HUES48 (cell line): ENCODE measurements at regions not wholly inside any gene's neighbourhood (a gene's known extent, or its start where the extent isn't known, plus 50 kb on each side); places are given as distances from the start of the nearest gene placed in this dataset.
"Not testable (repeated sequence)": the region's sequence is repeated elsewhere in the genome, so short reads cannot be mapped to it uniquely, and the experiment has no call there.

Source experiments
- H3K27ac ChIP-seq: one replicate; pipeline ENCODE4 v1.7.0; 2013; ENCODE audit warnings: low read depth, low read length, inconsistent platforms
- H3K27me3 ChIP-seq: 2 replicates; pipeline ENCODE4 v1.6.1; 2013; ENCODE audit warnings: mild to moderate bottlenecking, low read length; ENCODE audit not compliant: control insufficient read depth, insufficient read depth
- H3K36me3 ChIP-seq: 2 replicates; pipeline ENCODE4 v1.6.1; 2013; ENCODE audit warnings: low read length; ENCODE audit not compliant: control insufficient read depth, insufficient read depth
- H3K4me1 ChIP-seq: 2 replicates; pipeline ENCODE4 v1.6.1; 2013; ENCODE audit warnings: mild to moderate bottlenecking, low read length; ENCODE audit not compliant: control insufficient read depth, insufficient read depth
- H3K4me3 ChIP-seq: 2 replicates; pipeline ENCODE4 v1.5.1; 2013; ENCODE audit warnings: mild to moderate bottlenecking, low read depth, low read length
- H3K9ac ChIP-seq: 2 replicates; pipeline ENCODE4 v1.6.1; 2013; ENCODE audit warnings: mild to moderate bottlenecking, low read depth, low read length, moderate library complexity
- H3K9me3 ChIP-seq: 2 replicates; pipeline ENCODE4 v1.6.1; 2013; ENCODE audit warnings: low read length; ENCODE audit not compliant: control insufficient read depth, insufficient read depth

DNA sequence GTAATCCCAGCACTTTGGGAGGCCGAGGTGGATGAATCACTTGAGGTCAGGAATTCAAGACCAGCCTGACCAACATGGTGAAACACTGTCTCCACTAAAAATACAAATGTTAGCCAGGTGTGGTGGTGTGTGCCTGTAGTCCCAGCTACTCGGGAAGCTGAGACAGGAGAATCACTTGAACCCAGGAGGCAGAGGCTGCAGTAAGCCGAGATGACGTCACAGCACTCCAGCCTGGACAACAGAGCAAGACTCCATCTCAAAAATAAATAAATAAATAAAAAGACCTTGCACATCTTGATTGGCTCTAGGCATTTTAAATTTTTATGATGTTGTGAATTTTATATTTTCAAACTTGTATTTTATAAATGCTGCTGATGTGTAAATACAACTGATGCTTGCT lies 141.7 kb downstream of the ARRDC3 start:
- not testable (repeated sequence) for H3K9ac ChIP-seq, H3K27ac ChIP-seq, H3K4me3 ChIP-seq, H3K4me1 ChIP-seq, H3K9me3 ChIP-seq, H3K27me3 ChIP-seq, H3K36me3 ChIP-seq

DNA sequence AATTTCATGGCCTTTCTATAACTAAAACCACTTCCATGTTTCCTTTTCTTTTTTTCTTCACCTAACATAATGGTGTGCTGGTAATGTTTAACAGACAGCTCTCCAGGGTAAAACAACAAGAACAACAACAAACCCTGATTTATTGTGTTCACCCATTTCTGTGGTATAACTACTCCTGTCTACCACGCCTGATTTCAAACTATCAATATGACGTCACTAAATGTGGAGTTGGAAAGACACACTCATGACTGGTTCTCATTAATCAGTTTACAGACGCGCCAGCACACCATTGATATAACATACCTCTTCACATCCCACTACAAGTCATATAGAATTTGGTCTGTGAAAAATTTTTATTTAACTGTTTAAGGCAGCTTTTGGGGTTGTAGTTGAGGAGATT lies 142.9 kb downstream of the ARRDC3 start:
- H3K36me3 ChIP-seq: no peaks in the 10 kb centered on the region
- no peak overlapping the region for H3K4me3 ChIP-seq
- H3K4me1 ChIP-seq: no peaks in the 10 kb centered on the region
- H3K27me3 ChIP-seq: no peaks in the 10 kb centered on the region
- H3K27ac ChIP-seq: no peak overlapping the region
- H3K9me3 ChIP-seq: no peaks in the 10 kb centered on the region
- no peak overlapping the region for H3K9ac ChIP-seq

DNA sequence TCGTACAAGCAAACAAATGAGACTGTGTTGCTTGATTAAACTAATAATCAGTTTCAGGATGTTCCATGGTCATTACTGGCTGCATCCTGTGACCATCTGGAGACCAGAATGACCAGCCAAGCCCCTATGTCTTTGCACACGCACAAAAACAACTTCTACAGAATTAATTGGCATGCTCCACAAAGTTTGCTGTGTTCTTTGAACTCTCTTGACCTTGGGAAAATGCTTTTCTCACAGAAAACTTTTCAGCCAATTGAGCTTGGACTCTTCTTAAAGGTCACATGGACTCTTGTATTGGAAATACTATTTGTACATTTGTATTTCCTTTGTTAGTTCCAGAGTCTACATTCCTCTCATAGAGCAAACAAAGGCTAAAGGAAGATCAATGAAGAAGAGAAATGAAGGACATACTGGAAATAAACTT lies 147.8 kb downstream of the ARRDC3 start:
- H3K36me3 ChIP-seq: no peaks in the 10 kb centered on the region
- no peak overlapping the region for H3K9ac ChIP-seq
- H3K9me3 ChIP-seq: 0 out of 2 replicates have a peak, but pooled peaks cover 2% of the 10 kb centered on the region
- no peak overlapping the region for H3K4me3 ChIP-seq
- no peak overlapping the region for H3K27ac ChIP-seq
- no peaks in the 10 kb centered on the region for H3K4me1 ChIP-seq
- H3K27me3 ChIP-seq: no peaks in the 10 kb centered on the region

DNA sequence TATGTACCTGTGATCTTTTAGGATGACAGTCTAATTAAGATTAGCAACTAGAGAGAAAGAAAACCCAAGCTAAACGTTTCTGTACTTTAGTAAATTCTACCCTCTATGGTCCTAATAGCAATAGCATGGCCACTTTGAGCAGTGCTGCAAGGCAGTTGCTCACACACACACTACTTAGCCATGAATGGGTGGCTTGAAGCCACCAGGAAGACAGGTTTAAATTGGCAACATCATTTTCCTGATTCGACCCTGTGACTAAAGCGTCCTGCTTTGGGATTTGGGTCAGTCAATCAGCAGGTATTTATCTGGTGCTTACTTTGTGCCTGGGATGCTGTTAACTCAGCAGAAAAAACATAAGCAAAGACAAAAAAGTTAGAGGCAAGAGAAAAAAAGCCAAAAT lies 150.6 kb downstream of the ARRDC3 start:
- H3K27ac ChIP-seq: no peak overlapping the region
- H3K27me3 ChIP-seq: no peaks in the 10 kb centered on the region
- H3K9ac ChIP-seq: no peak overlapping the region
- H3K4me1 ChIP-seq: no peaks in the 10 kb centered on the region
- H3K36me3 ChIP-seq: no peaks in the 10 kb centered on the region
- no peak overlapping the region for H3K4me3 ChIP-seq
- 0 out of 2 replicates have a peak, but pooled peaks cover 2% of the 10 kb centered on the region for H3K9me3 ChIP-seq

GRCh38 chr5:91229031-91229727 lies 153.9 kb downstream of the ARRDC3 start:
- Histone ChIP-seq H3K27me3 (no peaks in the 10 kb centered on the region), H3K27ac (no peak overlapping the region), H3K4me3 (no peak overlapping the region)

DNA sequence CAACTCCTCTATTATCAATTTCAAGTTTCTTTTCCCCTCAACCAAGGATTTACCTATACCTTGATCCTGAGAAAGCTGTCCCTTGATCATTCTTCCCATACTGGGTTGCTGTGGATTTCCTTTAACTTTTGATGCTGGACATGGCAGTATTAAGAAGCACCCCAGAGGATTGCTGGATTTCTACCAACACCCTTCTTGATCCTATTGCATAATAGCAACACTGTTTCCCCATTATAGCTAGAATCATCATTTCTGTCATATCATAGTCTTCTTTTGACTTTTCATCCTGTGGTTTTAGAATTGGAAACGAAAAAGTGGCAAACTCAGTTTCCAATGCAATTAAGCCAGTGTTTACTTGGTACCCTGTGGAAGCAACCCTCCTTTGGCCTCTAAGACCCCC lies 154.9 kb downstream of the ARRDC3 start:
- H3K4me3 ChIP-seq: no peak overlapping the region
- H3K27me3 ChIP-seq: no peaks in the 10 kb centered on the region
- no peaks in the 10 kb centered on the region for H3K36me3 ChIP-seq
- 0 out of 2 replicates have a peak, but pooled peaks cover 2% of the 10 kb centered on the region for H3K9me3 ChIP-seq
- H3K4me1 ChIP-seq: no peaks in the 10 kb centered on the region
- H3K9ac ChIP-seq: no peak overlapping the region
- H3K27ac ChIP-seq: no peak overlapping the region

More at GRCh38 chr5:91229031-91229727, 153.9 kb downstream of the ARRDC3 start:
- Histone ChIP-seq H3K9me3 (0 out of 2 replicates have a peak, but pooled peaks cover 2% of the 10 kb centered on the region), H3K36me3 (no peaks in the 10 kb centered on the region), H3K4me1 (no peaks in the 10 kb centered on the region), H3K9ac (no peak overlapping the region)

DNA sequence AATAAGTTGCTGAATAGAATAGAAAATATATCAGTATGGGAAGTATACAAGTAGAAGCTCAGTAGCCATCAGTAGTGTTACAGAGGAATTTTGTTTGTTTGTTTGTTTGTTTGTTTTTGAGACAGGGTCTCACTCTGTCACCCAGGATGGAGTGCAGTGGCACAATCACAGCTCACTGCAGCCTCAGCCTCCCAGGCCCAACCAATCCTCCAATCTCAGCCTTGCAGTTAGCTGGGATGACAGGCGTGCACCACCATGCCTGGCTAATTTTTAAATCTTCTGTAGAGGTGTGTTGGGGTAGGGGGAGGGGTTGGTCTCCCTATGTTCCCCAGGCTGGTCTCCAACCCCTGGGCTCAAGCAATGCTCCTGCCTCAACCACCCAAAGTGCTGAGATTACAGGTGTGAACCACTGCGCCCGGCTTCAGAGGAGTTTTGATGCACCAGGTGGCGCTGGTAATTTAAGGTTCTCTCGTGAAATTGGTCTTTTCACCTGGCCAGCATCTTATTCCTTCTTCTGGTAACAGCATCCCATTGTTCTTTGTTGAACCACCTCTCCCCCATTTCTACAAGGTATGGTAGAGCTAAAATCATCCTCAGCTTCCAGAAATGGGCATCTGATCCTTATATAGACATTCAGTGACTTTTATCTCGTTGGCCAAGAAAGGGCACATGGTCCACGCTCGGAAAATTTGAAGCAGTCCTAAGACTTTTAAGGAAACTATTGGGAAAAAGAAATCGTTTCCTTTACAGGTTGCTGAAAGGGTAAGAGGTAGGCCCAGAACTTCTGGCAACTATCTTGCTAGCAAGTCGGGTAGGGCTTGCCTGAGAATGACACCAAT lies 157.1 kb downstream of the ARRDC3 start:
- Histone ChIP-seq H3K36me3 (no peaks in the 10 kb centered on the region), H3K9ac (no peak overlapping the region), H3K4me1 (no peaks in the 10 kb centered on the region), H3K27me3 (no peaks in the 10 kb centered on the region), H3K9me3 (0 out of 2 replicates have a peak, but pooled peaks cover 2% of the 10 kb centered on the region), H3K27ac (no peak overlapping the region), H3K4me3 (no peak overlapping the region)

GRCh38 chr5:91224969-91225368 lies 158.1 kb downstream of the ARRDC3 start:
- Histone ChIP-seq H3K9me3 (no peaks in the 10 kb centered on the region), H3K36me3 (no peaks in the 10 kb centered on the region), H3K9ac (no peak overlapping the region), H3K4me1 (no peaks in the 10 kb centered on the region), H3K27ac (no peak overlapping the region), H3K27me3 (no peaks in the 10 kb centered on the region), H3K4me3 (no peak overlapping the region)

- no peaks in the 10 kb centered on the region for H3K27me3 ChIP-seq
- no peaks in the 10 kb centered on the region for H3K36me3 ChIP-seq
- no peak overlapping the region for H3K9ac ChIP-seq
- no peak overlapping the region for H3K4me3 ChIP-seq
- no peaks in the 10 kb centered on the region for H3K4me1 ChIP-seq
- no peak overlapping the region for H3K27ac ChIP-seq
- H3K9me3 ChIP-seq: no peaks in the 10 kb centered on the region
Measured at GRCh38 chr5:91224456-91224855, 158.7 kb downstream of the ARRDC3 start.

DNA sequence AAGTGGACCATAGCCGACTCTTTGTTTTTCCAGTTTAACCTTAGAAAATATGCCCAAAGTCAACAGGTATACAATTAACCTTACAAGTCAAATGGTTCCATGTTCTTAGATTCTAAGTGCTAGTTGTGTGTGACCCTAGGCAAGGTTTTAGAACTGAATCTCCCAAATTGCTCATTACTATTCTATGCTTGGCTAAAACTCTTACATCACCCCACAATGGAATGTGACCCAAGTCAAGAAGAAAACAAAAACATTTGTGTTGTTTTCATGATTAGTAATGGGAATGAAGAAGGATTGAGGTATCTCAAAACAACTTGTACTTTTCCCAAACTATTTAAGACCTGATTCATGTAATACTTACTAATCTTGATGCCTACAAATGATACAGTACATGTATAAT lies 159.2 kb downstream of the ARRDC3 start:
- no peaks in the 10 kb centered on the region for H3K9me3 ChIP-seq
- H3K27me3 ChIP-seq: no peaks in the 10 kb centered on the region
- no peak overlapping the region for H3K27ac ChIP-seq
- H3K9ac ChIP-seq: no peak overlapping the region
- H3K4me1 ChIP-seq: no peaks in the 10 kb centered on the region
- no peak overlapping the region for H3K4me3 ChIP-seq
- no peaks in the 10 kb centered on the region for H3K36me3 ChIP-seq

GRCh38 chr5:91222482-91222881 lies 160.6 kb downstream of the ARRDC3 start:
- Histone ChIP-seq H3K27ac (no peak overlapping the region), H3K4me3 (no peak overlapping the region), H3K36me3 (no peaks in the 10 kb centered on the region), H3K9ac (no peak overlapping the region), H3K27me3 (no peaks in the 10 kb centered on the region), H3K4me1 (no peaks in the 10 kb centered on the region), H3K9me3 (no peaks in the 10 kb centered on the region)
